ENCODE measurements at regions not wholly inside any gene's neighbourhood (a gene's known extent, or its start where the extent isn't known, plus 50 kb on each side); places are given as distances from the start of the nearest gene placed in this dataset.

GRCh38 chr4:53680168-53680567 is 88.9 kb upstream of the LNX1 start:
- H3K36me3 ChIP-seq, result no peaks in the 10 kb centered on the region
- intact Hi-C loops (cut with DNase I), result no loop called here
- TF ChIP-seq POLR2A (IDR thresholded peaks at IDR 0.05) (no peak), EP300 (IDR thresholded peaks at IDR 0.05) (no peak)
- TF ChIP-seq, protein P1, sequence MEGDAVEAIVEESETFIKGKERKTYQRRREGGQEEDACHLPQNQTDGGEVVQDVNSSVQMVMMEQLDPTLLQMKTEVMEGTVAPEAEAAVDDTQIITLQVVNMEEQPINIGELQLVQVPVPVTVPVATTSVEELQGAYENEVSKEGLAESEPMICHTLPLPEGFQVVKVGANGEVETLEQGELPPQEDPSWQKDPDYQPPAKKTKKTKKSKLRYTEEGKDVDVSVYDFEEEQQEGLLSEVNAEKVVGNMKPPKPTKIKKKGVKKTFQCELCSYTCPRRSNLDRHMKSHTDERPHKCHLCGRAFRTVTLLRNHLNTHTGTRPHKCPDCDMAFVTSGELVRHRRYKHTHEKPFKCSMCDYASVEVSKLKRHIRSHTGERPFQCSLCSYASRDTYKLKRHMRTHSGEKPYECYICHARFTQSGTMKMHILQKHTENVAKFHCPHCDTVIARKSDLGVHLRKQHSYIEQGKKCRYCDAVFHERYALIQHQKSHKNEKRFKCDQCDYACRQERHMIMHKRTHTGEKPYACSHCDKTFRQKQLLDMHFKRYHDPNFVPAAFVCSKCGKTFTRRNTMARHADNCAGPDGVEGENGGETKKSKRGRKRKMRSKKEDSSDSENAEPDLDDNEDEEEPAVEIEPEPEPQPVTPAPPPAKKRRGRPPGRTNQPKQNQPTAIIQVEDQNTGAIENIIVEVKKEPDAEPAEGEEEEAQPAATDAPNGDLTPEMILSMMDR (IDR thresholded peaks at IDR 0.05), result no peak

GRCh38 chr4:53676402-53676871 is 85.2 kb upstream of the LNX1 start:
- intact Hi-C loops (cut with DNase I), result no loop called here
- H3K9me3 ChIP-seq, result no peaks in the 10 kb centered on the region
- H3K27ac ChIP-seq, result peak overlapping the region; percentile 21 to 51 (median 46)
- DNase-seq, result no peak
- H3K27me3 ChIP-seq, result no peaks in the 10 kb centered on the region
- no peaks in the 10 kb centered on the region for H3K36me3 ChIP-seq
- TF ChIP-seq POLR2A (IDR thresholded peaks at IDR 0.05), result no peak
- peak in 2 of 4 donors; percentile 43 to 56 for TF ChIP-seq EP300 (IDR thresholded peaks at IDR 0.05)
- TF ChIP-seq, protein P1 (IDR thresholded peaks at IDR 0.05), result no peak
- peak; percentile 49 to 77 (median 56) for TF ChIP-seq POLR2AphosphoS5 (IDR thresholded peaks at IDR 0.05)
- no peak overlapping the region for H3K4me3 ChIP-seq
- H3K4me1 ChIP-seq, result no peaks in the 10 kb centered on the region
- 64 to 83% methylated on average over 1 of the region's 1 CpG for WGBS, 2 donors

More at GRCh38 chr4:53680168-53680567, 88.9 kb upstream of the LNX1 start:
- 86 to 93% methylated on average over 2 of the region's 2 CpGs for WGBS, 2 donors
- Histone ChIP-seq H3K27me3 (no peaks in the 10 kb centered on the region), H3K4me1 (no peaks in the 10 kb centered on the region), H3K27ac (no peak overlapping the region), H3K9me3 (no peaks in the 10 kb centered on the region), H3K4me3 (no peak overlapping the region)
- no peak for DNase-seq

DNA sequence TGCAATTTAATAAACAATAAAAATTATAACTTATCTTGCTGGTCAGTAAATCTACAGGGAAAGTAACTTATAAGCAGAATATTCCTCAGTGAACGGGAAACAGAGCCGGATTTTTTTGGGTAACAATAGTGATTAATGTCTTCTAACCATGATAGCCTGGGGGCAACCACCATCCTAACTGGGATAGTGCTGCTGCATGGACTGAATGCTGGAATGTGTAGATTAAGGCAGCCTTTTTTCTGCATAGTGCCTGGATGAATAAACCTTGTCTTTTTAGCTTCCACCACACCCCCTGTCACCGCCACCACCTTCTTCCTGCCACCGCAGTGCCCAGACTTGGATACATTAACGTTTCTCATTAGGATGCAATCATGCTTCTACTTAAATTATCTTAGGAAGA is 83.6 kb upstream of the LNX1 start:
- intact Hi-C loops (cut with DNase I), result no loop called here
- Histone ChIP-seq H3K4me1 (no peaks in the 10 kb centered on the region), H3K9me3 (no peaks in the 10 kb centered on the region), H3K4me3 (no peak overlapping the region), H3K27me3 (no peaks in the 10 kb centered on the region), H3K27ac (no peak overlapping the region), H3K36me3 (no peaks in the 10 kb centered on the region)
- no peak for DNase-seq
- 89 to 90% methylated on average over 5 of the region's 5 CpGs for WGBS, 2 donors
- no peak for TF ChIP-seq EP300 (IDR thresholded peaks at IDR 0.05)
- TF ChIP-seq, protein P1 (IDR thresholded peaks at IDR 0.05), result no peak
- TF ChIP-seq POLR2A (IDR thresholded peaks at IDR 0.05), result no peak

- Histone ChIP-seq H3K36me3 (no peaks in the 10 kb centered on the region), H3K9me3 (no peaks in the 10 kb centered on the region), H3K27me3 (no peaks in the 10 kb centered on the region), H3K4me3 (no peak overlapping the region), H3K27ac (no peak overlapping the region), H3K4me1 (no peaks in the 10 kb centered on the region)
- TF ChIP-seq EP300 (IDR thresholded peaks at IDR 0.05), result no peak
- WGBS, 2 donors, result 55 to 66% methylated on average over 2 of the region's 2 CpGs
- intact Hi-C loops (cut with DNase I), result no loop called here
- DNase-seq, result no peak
These were observed 81.6 kb upstream of the LNX1 start for GRCh38 chr4:53672873-53673272.

DNA sequence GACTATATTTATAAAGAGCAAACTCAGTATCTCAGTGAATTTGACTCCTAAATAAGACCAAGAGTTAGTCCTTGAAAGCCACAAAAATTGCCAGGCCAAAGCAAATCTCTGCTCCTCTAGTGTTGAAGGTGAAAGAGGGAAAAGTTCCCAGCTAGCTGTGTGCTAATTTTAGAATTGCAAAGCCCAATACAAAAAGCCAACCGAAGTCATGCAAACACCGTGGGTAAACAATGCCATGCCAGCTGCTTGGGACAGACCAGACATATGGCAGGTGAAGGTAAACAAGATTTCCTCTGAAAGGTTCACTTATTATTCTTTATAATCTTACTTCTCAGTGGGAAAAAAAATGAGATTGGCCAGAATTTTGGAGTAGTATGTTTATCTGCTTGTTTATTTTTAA is 80.5 kb upstream of the LNX1 start:
- no peak for TF ChIP-seq EP300 (IDR thresholded peaks at IDR 0.05)
- no peak for TF ChIP-seq POLR2AphosphoS5 (IDR thresholded peaks at IDR 0.05)
- TF ChIP-seq POLR2A (IDR thresholded peaks at IDR 0.05), result no peak
- TF ChIP-seq, protein P1 (IDR thresholded peaks at IDR 0.05), result no peak
- DNase-seq, result no peak
- Histone ChIP-seq H3K27ac (no peak overlapping the region), H3K27me3 (no peaks in the 10 kb centered on the region), H3K9me3 (peaks cover 0 to 4% (median 0%) of the 10 kb centered on the region in 4 donors), H3K4me1 (no peaks in the 10 kb centered on the region), H3K36me3 (no peaks in the 10 kb centered on the region), H3K4me3 (no peak overlapping the region)
- WGBS, 2 donors, result 12 to 55% methylated on average over 2 of the region's 2 CpGs
- intact Hi-C loops (cut with DNase I), result no loop called here
